SK-N-SH (cell line): ENCODE measurements at regions not wholly inside any gene's neighbourhood (a gene's known extent, or its start where the extent isn't known, plus 50 kb on each side); places are given as distances from the start of the nearest gene placed in this dataset.
A peak's percentile ranks its signal among the peaks of the same experiment; 100 is the strongest.

Source experiments
- CTCF ChIA-PET: fragments of 300-600, 350-600 bp; formaldehyde crosslinking; extraction: SDS; loops from one replicate; lab custom pipeline; 2021; lab: Yijun Ruan, JAX
- POLR2A ChIA-PET: fragments of 350-600 bp; sonication (Branson Sonifier 250); formaldehyde crosslinking; extraction: SDS; loops from one replicate; lab custom pipeline; 2020; ENCODE audit warnings: antibody characterized with exemption, inconsistent platforms; lab: Yijun Ruan, JAX
- DNase-seq: peaks from one replicate; pipeline ENCODE4 v3.0.0; 2012
- H2AFZ ChIP-seq: fragments of 200-600 bp; sonication (generic); 2 replicates; pipeline ENCODE4 v1.8.1; 2016; ENCODE audit warnings: antibody characterized with exemption, mild to moderate bottlenecking, low read depth
- H3F3A ChIP-seq: fragments of 200-600 bp; sonication (generic); replicated peaks from 2 replicates; pipeline ENCODE3; 2016; ENCODE audit warnings: antibody characterized with exemption, mild to moderate bottlenecking; ENCODE audit not compliant: insufficient read depth
- H3K27ac ChIP-seq, 2 experiments: fragments of 200-500 bp in 1 of 2; fragments of 200-600 bp in 1 of 2; sonication (Bioruptor generic) in 1 of 2; sonication (generic), shearing (Covaris generic) in 1 of 2; 2 replicates each; pipeline versions ENCODE4 v1.5.1 to v1.6.1; 2014 to 2016; ENCODE audit warnings: low read depth in 2 of 2, inconsistent platforms in 1 of 2, low read length in 1 of 2, mild to moderate bottlenecking in 1 of 2, mixed read lengths in 1 of 2
- H3K27me3 ChIP-seq: fragments of 200-600 bp; sonication (generic), shearing (Covaris generic); 2 replicates; pipeline ENCODE4 v1.6.1; 2016; ENCODE audit warnings: mixed run types; ENCODE audit not compliant: insufficient read depth
- H3K36me3 ChIP-seq, 2 experiments: fragments of 200-500 bp in 1 of 2; fragments of 200-600 bp in 1 of 2; sonication (Bioruptor generic) in 1 of 2; sonication (generic) in 1 of 2; replicated peaks in 1 of 2; 2 replicates each; pipeline versions ENCODE3 to v1.5.1; 2014 to 2016; ENCODE audit warnings: low read length in 1 of 2, mild to moderate bottlenecking in 1 of 2; ENCODE audit not compliant: insufficient read depth in 2 of 2, control insufficient read depth in 1 of 2
- H3K4me1 ChIP-seq, 2 experiments: fragments of 200-500 bp in 1 of 2; fragments of 200-600 bp in 1 of 2; sonication (Bioruptor generic) in 1 of 2; sonication (generic), shearing (Covaris generic) in 1 of 2; 2 replicates each; pipeline versions ENCODE4 v1.5.1 to v1.6.1; 2014 to 2016; ENCODE audit warnings: low read depth in 1 of 2, low read length in 1 of 2, mixed run types in 1 of 2; ENCODE audit not compliant: insufficient read depth in 2 of 2, control insufficient read depth in 1 of 2
- H3K4me2 ChIP-seq: fragments of 200-600 bp; sonication (generic), shearing (Covaris generic); 2 replicates; pipeline ENCODE4 v1.6.1; 2017; ENCODE audit warnings: mixed run types
- H3K4me3 ChIP-seq, 2 experiments: fragments of 200-500 bp in 1 of 2; fragments of 200-600 bp in 1 of 2; sonication (Bioruptor generic) in 1 of 2; sonication (generic), shearing (Covaris generic) in 1 of 2; 2 replicates each; pipeline versions ENCODE4 v1.5.1 to v1.8.1; 2014 to 2016; ENCODE audit warnings: low read depth in 2 of 2, inconsistent platforms in 1 of 2, low read length in 1 of 2, mild to moderate bottlenecking in 1 of 2, mixed read lengths in 1 of 2, moderate library complexity in 1 of 2
- H3K79me2 ChIP-seq: fragments of 200-600 bp; sonication (generic); 2 replicates; pipeline ENCODE4 v1.8.1; 2017; ENCODE audit warnings: mild to moderate bottlenecking; ENCODE audit not compliant: insufficient read depth
- H3K9ac ChIP-seq: fragments of 200-600 bp; sonication (generic); 2 replicates; pipeline ENCODE4 v1.6.1; 2017; ENCODE audit warnings: mixed run types
- H3K9me2 ChIP-seq: fragments of 200-600 bp; sonication (generic); 2 replicates; pipeline ENCODE4 v1.6.1; 2017; ENCODE audit warnings: mixed run types
- H3K9me3 ChIP-seq: fragments of 200-600 bp; sonication (generic); 2 replicates; pipeline ENCODE4 v1.6.1; 2017; ENCODE audit warnings: mixed run types, mild to moderate bottlenecking, moderate library complexity
- H4K20me1 ChIP-seq: fragments of 200-600 bp; sonication (generic); 2 replicates; pipeline ENCODE4 v1.6.1; 2017; ENCODE audit warnings: mild to moderate bottlenecking, mixed run types; ENCODE audit not compliant: insufficient read depth
- EP300 ChIP-seq, 2 experiments: IDR thresholded peaks; 2 replicates each; pipeline versions ENCODE4 v1.4.0 to v1.6.1; 2012; ENCODE audit warnings: borderline replicate concordance in 1 of 2, low read depth in 1 of 2, low read length in 1 of 2
- EZH2phosphoT487 ChIP-seq: fragments of 200-600 bp; sonication (generic); IDR thresholded peaks from 2 replicates; pipeline ENCODE4 v1.6.1; 2017; ENCODE audit warnings: low read depth, mixed run types, mild to moderate bottlenecking, antibody characterized with exemption, moderate library complexity, borderline replicate concordance
- FOXJ3 ChIP-seq: sonication (generic); formaldehyde crosslinking; IDR thresholded peaks from 2 replicates; pipeline ENCODE4 v1.5.1; 2020; ENCODE audit warnings: mild to moderate bottlenecking, missing genetic modification reagents
- FOXM1 ChIP-seq: IDR thresholded peaks from 2 replicates; pipeline ENCODE4 v1.4.0; 2012; ENCODE audit warnings: low read depth, mild to moderate bottlenecking
- GABPA ChIP-seq: IDR thresholded peaks from 2 replicates; pipeline ENCODE4 v1.4.0; 2012; ENCODE audit warnings: low read depth, mild to moderate bottlenecking
- JUND ChIP-seq: IDR thresholded peaks from 2 replicates; pipeline ENCODE4 v1.4.0; 2012
- MEF2A ChIP-seq: IDR thresholded peaks from 2 replicates; pipeline ENCODE4 v1.4.0; 2012; ENCODE audit warnings: low read depth, borderline replicate concordance
- MXI1 ChIP-seq: IDR thresholded peaks from 2 replicates; pipeline ENCODE4 v1.6.1; 2012; ENCODE audit warnings: mild to moderate bottlenecking, low read depth, low read length, improper control_type of control experiment
- NRF1 ChIP-seq: IDR thresholded peaks from 2 replicates; pipeline ENCODE4 v1.6.1; 2012; ENCODE audit warnings: low read depth, mild to moderate bottlenecking, low read length
- POLR2AphosphoS5 ChIP-seq: IDR thresholded peaks from 2 replicates; pipeline ENCODE4 v1.6.1; 2012; ENCODE audit warnings: low read depth, low read length
- RAD21 ChIP-seq: IDR thresholded peaks from 2 replicates; pipeline ENCODE4 v1.6.1; 2012; ENCODE audit warnings: mild to moderate bottlenecking, low read length
- RCOR1 ChIP-seq: fragments of 150-350 bp; IDR thresholded peaks from 2 replicates; pipeline ENCODE4 v1.6.1; 2017; ENCODE audit warnings: antibody characterized with exemption, low read length
- RFX5 ChIP-seq: IDR thresholded peaks from 2 replicates; pipeline ENCODE4 v1.6.1; 2012; ENCODE audit warnings: mild to moderate bottlenecking, improper control_type of control experiment, low read length
- RXRA ChIP-seq: IDR thresholded peaks from 2 replicates; pipeline ENCODE4 v1.4.0; 2012; ENCODE audit warnings: low read depth, mild to moderate bottlenecking, borderline replicate concordance
- SMC3 ChIP-seq: IDR thresholded peaks from 2 replicates; pipeline ENCODE4 v1.6.1; 2012; ENCODE audit warnings: low read depth, low read length, improper control_type of control experiment
- TAF1 ChIP-seq: IDR thresholded peaks from 2 replicates; pipeline ENCODE4 v1.6.1; 2012; ENCODE audit warnings: low read depth, mild to moderate bottlenecking, low read length, moderate library complexity, borderline replicate concordance
- TEAD4 ChIP-seq: IDR thresholded peaks from 2 replicates; pipeline ENCODE4 v1.4.0; 2012; ENCODE audit warnings: mild to moderate bottlenecking, borderline replicate concordance; ENCODE audit not compliant: insufficient read depth
- WGBS: methylation state at CpG from one replicate; pipeline ENCODE4 v1.1.6; 2017; ENCODE audit warnings: low lambda C conversion rate; 5-methylcytosine and 5-hydroxymethylcytosine counted together
- TF ChIP-seq, protein P1 (sequence below): IDR thresholded peaks from 2 replicates; pipeline ENCODE4 v1.6.1; 2012; ENCODE audit warnings: mild to moderate bottlenecking, low read depth, low read length, moderate library complexity
- TF ChIP-seq, protein P2 (sequence below): fragments of 200-600 bp; sonication (generic); IDR thresholded peaks from 2 replicates; pipeline ENCODE4 v1.6.1; 2017; ENCODE audit warnings: antibody characterized with exemption, mild to moderate bottlenecking, moderate library complexity

DNA sequence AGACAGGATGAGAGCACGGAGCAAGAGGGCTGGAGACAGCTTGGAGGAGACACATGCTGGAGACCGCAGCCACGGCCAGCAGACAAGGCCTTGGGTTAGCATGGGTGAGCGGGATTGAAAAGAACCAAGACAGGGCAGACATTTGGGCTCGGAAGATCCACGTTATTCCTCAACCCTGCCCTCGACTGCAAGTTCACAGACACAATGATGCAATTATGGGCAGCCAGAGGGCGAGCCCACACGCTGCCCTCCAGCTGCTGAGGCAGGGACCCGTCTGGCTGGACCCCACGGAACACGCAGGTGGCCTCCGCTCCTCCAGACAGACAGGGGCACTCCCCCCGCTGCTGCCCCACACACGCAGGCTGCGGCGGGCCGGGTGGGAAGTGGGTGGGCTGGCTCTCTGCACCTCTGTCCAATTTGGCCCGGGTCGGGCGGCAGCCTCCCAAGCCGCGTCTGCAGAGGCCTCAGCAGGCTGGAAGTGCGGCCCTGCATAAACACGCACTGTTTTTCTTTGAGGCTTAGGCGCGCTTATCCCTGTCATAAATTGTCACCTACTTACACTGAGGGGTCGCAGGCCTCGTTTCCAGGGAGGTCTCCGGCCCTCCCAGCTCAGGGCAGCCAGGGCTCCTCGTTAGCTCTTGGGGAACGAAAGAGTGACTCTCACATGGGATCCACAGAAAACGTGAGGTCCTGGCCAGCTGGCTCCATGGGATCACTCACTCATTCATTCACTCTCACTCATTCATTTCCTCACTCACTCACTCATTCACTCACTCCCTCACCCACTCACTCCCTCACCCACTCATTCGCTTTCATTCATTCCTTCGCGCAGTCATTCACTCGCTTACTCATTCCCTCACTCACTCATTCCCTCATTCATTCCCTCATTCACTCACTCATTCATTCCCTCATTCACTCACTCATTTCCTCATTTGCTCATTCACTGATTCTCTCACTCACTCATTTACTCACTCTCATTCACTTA, 303.9 kb downstream of the C16orf95 start:
- no peak overlapping the region for H3K4me2 ChIP-seq
- peak overlapping the region; percentile 27; the same call in 1 of the 2 replicates for H2AFZ ChIP-seq
- WGBS = 46% methylated on average over 11 of the region's 37 CpGs
- H3K27ac ChIP-seq = no peak overlapping the region
- TF ChIP-seq EZH2phosphoT487 (no peak), TEAD4 (no peak), RCOR1 (no peak), JUND (no peak), GABPA (no peak), TAF1 (no peak), MXI1 (no peak), MEF2A (no peak), FOXJ3 (CRISPR knock-in tag) (no peak), RFX5 (no peak), SMC3 (no peak), EP300 (IDR thresholded peaks at IDR 0.05; ENCODE audit: borderline replicate concordance in 1 of 2, low read depth in 1 of 2, low read length in 1 of 2) (no peak), RAD21 (no peak), POLR2AphosphoS5 (no peak), NRF1 (no peak), RXRA (no peak), FOXM1 (no peak)
- TF ChIP-seq, protein P1, sequence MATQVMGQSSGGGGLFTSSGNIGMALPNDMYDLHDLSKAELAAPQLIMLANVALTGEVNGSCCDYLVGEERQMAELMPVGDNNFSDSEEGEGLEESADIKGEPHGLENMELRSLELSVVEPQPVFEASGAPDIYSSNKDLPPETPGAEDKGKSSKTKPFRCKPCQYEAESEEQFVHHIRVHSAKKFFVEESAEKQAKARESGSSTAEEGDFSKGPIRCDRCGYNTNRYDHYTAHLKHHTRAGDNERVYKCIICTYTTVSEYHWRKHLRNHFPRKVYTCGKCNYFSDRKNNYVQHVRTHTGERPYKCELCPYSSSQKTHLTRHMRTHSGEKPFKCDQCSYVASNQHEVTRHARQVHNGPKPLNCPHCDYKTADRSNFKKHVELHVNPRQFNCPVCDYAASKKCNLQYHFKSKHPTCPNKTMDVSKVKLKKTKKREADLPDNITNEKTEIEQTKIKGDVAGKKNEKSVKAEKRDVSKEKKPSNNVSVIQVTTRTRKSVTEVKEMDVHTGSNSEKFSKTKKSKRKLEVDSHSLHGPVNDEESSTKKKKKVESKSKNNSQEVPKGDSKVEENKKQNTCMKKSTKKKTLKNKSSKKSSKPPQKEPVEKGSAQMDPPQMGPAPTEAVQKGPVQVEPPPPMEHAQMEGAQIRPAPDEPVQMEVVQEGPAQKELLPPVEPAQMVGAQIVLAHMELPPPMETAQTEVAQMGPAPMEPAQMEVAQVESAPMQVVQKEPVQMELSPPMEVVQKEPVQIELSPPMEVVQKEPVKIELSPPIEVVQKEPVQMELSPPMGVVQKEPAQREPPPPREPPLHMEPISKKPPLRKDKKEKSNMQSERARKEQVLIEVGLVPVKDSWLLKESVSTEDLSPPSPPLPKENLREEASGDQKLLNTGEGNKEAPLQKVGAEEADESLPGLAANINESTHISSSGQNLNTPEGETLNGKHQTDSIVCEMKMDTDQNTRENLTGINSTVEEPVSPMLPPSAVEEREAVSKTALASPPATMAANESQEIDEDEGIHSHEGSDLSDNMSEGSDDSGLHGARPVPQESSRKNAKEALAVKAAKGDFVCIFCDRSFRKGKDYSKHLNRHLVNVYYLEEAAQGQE = no peak
- TF ChIP-seq, protein P2, sequence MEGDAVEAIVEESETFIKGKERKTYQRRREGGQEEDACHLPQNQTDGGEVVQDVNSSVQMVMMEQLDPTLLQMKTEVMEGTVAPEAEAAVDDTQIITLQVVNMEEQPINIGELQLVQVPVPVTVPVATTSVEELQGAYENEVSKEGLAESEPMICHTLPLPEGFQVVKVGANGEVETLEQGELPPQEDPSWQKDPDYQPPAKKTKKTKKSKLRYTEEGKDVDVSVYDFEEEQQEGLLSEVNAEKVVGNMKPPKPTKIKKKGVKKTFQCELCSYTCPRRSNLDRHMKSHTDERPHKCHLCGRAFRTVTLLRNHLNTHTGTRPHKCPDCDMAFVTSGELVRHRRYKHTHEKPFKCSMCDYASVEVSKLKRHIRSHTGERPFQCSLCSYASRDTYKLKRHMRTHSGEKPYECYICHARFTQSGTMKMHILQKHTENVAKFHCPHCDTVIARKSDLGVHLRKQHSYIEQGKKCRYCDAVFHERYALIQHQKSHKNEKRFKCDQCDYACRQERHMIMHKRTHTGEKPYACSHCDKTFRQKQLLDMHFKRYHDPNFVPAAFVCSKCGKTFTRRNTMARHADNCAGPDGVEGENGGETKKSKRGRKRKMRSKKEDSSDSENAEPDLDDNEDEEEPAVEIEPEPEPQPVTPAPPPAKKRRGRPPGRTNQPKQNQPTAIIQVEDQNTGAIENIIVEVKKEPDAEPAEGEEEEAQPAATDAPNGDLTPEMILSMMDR = no peak
- DNase-seq = peak; percentile 30
- H3K27me3 ChIP-seq = peaks cover 9% of the 10 kb centered on the region; the same call in 1 of the 2 replicates
- H3K4me3 ChIP-seq = no peak overlapping the region
- H3K9me3 ChIP-seq = no peaks in the 10 kb centered on the region
- no peaks in the 10 kb centered on the region for H3K79me2 ChIP-seq
- no peaks in the 10 kb centered on the region for H3K36me3 ChIP-seq
- POLR2A ChIA-PET = no interaction called here
- H3K9ac ChIP-seq = no peak overlapping the region
- CTCF ChIA-PET = no interaction called here
- H3F3A ChIP-seq = peaks cover 5% of the 10 kb centered on the region
- no peaks in the 10 kb centered on the region for H3K4me1 ChIP-seq
- H4K20me1 ChIP-seq = no peaks in the 10 kb centered on the region
- H3K9me2 ChIP-seq = no peaks in the 10 kb centered on the region
